Upper lobe of left lung (tissue), 6 donors: ENCODE measurements at regions not wholly inside any gene's neighbourhood (a gene's known extent, or its start where the extent isn't known, plus 50 kb on each side); places are given as distances from the start of the nearest gene placed in this dataset.

ENCODE experiments used
- ATAC-seq, 2 donors: fragments of 200-7000 bp; cut with Tn5 transposase; one replicate each; pipeline ENCODE4 v1.9.1; 2022; ENCODE audit warnings: mild to moderate bottlenecking in 2 of 2, moderate library complexity in 2 of 2; ENCODE audit not compliant: low FRiP score in 2 of 2
- DNase-seq, 2 donors: peaks; one replicate each; pipeline ENCODE4 v3.0.0-alpha.2; 2019 to 2020
- H3K27ac ChIP-seq, 4 donors: fragments of 200-600 bp; sonication (generic); one replicate each; pipeline ENCODE4 v1.5.1; 2016 to 2019
- H3K27me3 ChIP-seq, 4 donors: fragments of 200-600 bp; sonication (generic); one replicate each; pipeline ENCODE4 v1.5.1; 2017 to 2019
- H3K36me3 ChIP-seq, 4 donors: fragments of 200-600 bp; sonication (generic); one replicate each; pipeline ENCODE4 v1.5.1; 2016 to 2019
- H3K4me1 ChIP-seq, 4 donors: fragments of 200-600 bp; sonication (generic); one replicate each; pipeline ENCODE4 v1.5.1; 2018 to 2019
- H3K4me3 ChIP-seq, 4 donors: fragments of 200-600 bp; sonication (generic); one replicate each; pipeline ENCODE4 v1.5.1; 2017 to 2019; ENCODE audit warnings: mild to moderate bottlenecking in 2 of 4, moderate library complexity in 1 of 4
- H3K9me3 ChIP-seq, 4 donors: fragments of 200-600 bp; sonication (generic); one replicate each; pipeline ENCODE4 v1.5.1; 2018 to 2019
- CTCF ChIP-seq, 6 experiments: fragments of 450-650 bp in 4 of 6; fragments of 200-600 bp in 2 of 6; sonication (generic) in 2 of 6; IDR thresholded peaks; one replicate each; pipeline ENCODE4 v1.5.1; 2016 to 2019; ENCODE audit warnings: antibody characterized with exemption in 6 of 6
- EP300 ChIP-seq, 4 donors: sonication (generic); formaldehyde crosslinking; IDR thresholded peaks; one replicate each; pipeline ENCODE4 v1.5.1; 2017; ENCODE audit warnings: antibody characterized with exemption in 4 of 4, control low read depth in 2 of 4
- POLR2A ChIP-seq, 4 donors: fragments of 450-650 bp; IDR thresholded peaks; one replicate each; pipeline ENCODE4 v1.5.1; 2016 to 2017; ENCODE audit warnings: antibody characterized with exemption in 4 of 4, mild to moderate bottlenecking in 2 of 4
- POLR2AphosphoS5 ChIP-seq, 2 donors: sonication (generic); formaldehyde crosslinking; IDR thresholded peaks; one replicate each; pipeline ENCODE4 v1.5.1; 2017; ENCODE audit warnings: antibody characterized with exemption in 2 of 2
- WGBS, 2 donors: methylation state at CpG; one replicate each; pipeline ENCODE4 v1.1.5; 2017 to 2018; 5-methylcytosine and 5-hydroxymethylcytosine counted together
- donor health status: DM: no; HTN: no; CAD: no; lungs with moderate emphysema.
- donor health status: DM: no; HTN: yes; CAD: no; lungs with severe emphysema.

DNA sequence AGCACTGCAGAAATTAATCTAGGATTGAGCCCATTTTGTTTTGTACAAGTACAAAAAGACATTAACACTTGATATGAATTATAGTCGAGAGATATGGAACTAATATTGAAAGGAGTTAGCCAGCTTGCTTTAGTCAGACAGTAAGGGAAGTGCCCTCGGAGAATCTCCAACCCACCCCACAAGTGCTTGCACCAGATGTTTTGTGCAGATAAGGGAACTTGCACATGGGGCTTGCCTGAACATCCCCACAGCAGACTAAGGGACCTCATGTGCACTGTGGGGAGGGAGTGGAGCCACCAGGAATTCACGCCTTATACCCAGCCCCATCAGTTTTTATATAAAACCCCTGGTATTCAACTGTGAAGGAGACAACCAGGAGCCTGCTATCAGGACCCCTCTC is 122.3 kb downstream of the EFHB start:
- Histone ChIP-seq H3K27me3 (no peaks in the 10 kb centered on the region), H3K27ac (no peak overlapping the region), H3K9me3 (no peaks in the 10 kb centered on the region), H3K4me1 (no peaks in the 10 kb centered on the region), H3K4me3 (no peak overlapping the region), H3K36me3 (no peaks in the 10 kb centered on the region)
- WGBS, 2 donors, result 12 to 30% methylated on average over 3 of the region's 3 CpGs
- TF ChIP-seq POLR2A (IDR thresholded peaks at IDR 0.05) (no peak), CTCF (IDR thresholded peaks at IDR 0.05) (no peak), POLR2AphosphoS5 (IDR thresholded peaks at IDR 0.05) (no peak), EP300 (IDR thresholded peaks at IDR 0.05) (no peak)
- DNase-seq (no peak), ATAC-seq (no peak)

GRCh38 chr3:19808834-19809233 is 125.2 kb downstream of the EFHB start:
- 60 to 63% methylated on average over 3 of the region's 3 CpGs for WGBS, 2 donors
- H3K27me3 ChIP-seq, result no peaks in the 10 kb centered on the region
- H3K4me3 ChIP-seq, result no peak overlapping the region
- ATAC-seq, result no peak
- no peak for DNase-seq
- H3K36me3 ChIP-seq, result no peaks in the 10 kb centered on the region
- no peak overlapping the region for H3K27ac ChIP-seq
- H3K9me3 ChIP-seq, result peaks cover 0 to 7% (median 1%) of the 10 kb centered on the region in 4 donors
- H3K4me1 ChIP-seq, result no peaks in the 10 kb centered on the region
- TF ChIP-seq POLR2AphosphoS5 (IDR thresholded peaks at IDR 0.05) (no peak), EP300 (IDR thresholded peaks at IDR 0.05) (no peak), POLR2A (IDR thresholded peaks at IDR 0.05) (no peak), CTCF (IDR thresholded peaks at IDR 0.05) (no peak)

- ATAC-seq (no peak), DNase-seq (no peak)
- Histone ChIP-seq H3K36me3 (no peaks in the 10 kb centered on the region), H3K9me3 (peaks cover 0 to 20% (median 6%) of the 10 kb centered on the region in 4 donors), H3K27me3 (no peaks in the 10 kb centered on the region), H3K4me1 (no peaks in the 10 kb centered on the region), H3K4me3 (no peak overlapping the region), H3K27ac (no peak overlapping the region)
- TF ChIP-seq CTCF (IDR thresholded peaks at IDR 0.05), result no peak
- TF ChIP-seq POLR2A (IDR thresholded peaks at IDR 0.05), result no peak
- TF ChIP-seq EP300 (IDR thresholded peaks at IDR 0.05), result no peak
- no peak for TF ChIP-seq POLR2AphosphoS5 (IDR thresholded peaks at IDR 0.05)
Observed at GRCh38 chr3:19799887-19800286, 134.1 kb downstream of the EFHB start.

DNA sequence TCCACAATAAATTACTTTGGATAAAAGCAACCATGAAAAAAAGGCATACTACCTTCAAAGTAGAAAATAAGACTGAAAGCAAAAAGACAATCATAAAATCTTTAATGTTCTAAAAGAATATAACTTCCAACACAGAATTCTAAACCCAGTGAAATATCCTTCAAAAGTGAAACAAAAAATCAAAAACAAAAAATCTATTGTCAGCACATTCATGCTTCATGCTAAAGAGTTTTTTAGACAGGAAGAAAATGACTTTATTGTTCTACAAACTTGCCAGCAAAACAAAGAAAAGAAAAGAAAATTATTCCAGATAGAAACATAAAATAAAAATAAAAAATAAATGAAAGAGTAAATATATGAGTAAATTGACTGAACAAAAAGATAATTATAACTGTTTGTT is 134.9 kb downstream of the EFHB start:
- Histone ChIP-seq H3K27me3 (no peaks in the 10 kb centered on the region), H3K36me3 (no peaks in the 10 kb centered on the region), H3K4me1 (no peaks in the 10 kb centered on the region), H3K4me3 (no peak overlapping the region), H3K27ac (no peak overlapping the region), H3K9me3 (peaks cover 0 to 16% (median 6%) of the 10 kb centered on the region in 4 donors)
- TF ChIP-seq POLR2AphosphoS5 (IDR thresholded peaks at IDR 0.05) (no peak), POLR2A (IDR thresholded peaks at IDR 0.05) (no peak), CTCF (IDR thresholded peaks at IDR 0.05) (no peak), EP300 (IDR thresholded peaks at IDR 0.05) (no peak)
- ATAC-seq, result no peak
- no peak for DNase-seq

DNA sequence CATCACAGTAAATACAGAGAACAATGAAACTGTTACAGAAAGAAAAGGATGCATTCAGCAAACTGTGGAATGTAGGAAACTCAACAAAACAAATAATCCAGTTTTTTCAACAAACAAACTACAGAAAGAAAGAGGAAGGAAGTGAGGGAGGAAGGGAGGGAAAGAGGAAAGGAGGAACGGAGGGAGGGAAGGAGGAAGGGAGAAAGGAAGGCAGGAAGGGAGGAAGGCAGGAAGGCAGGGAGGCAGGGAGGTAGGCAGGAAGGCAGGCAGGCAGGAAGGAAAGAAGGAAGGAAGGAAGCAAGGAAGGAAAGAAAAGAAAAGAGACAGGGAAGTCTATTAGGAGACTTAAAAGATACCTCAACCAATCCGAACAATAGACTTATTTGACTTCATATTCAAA is 135.7 kb downstream of the EFHB start:
- ATAC-seq, result no peak
- no peak for DNase-seq
- Histone ChIP-seq H3K27me3 (no peaks in the 10 kb centered on the region), H3K4me1 (no peaks in the 10 kb centered on the region), H3K9me3 (peaks cover 0 to 8% (median under 1%) of the 10 kb centered on the region in 4 donors), H3K27ac (no peak overlapping the region), H3K36me3 (no peaks in the 10 kb centered on the region), H3K4me3 (no peak overlapping the region)
- 49 to 58% methylated on average over 2 of the region's 2 CpGs for WGBS, 2 donors
- TF ChIP-seq POLR2AphosphoS5 (IDR thresholded peaks at IDR 0.05) (no peak), EP300 (IDR thresholded peaks at IDR 0.05) (no peak), POLR2A (IDR thresholded peaks at IDR 0.05) (no peak), CTCF (IDR thresholded peaks at IDR 0.05) (no peak)
